B cell (primary cell): ENCODE measurements at regions not wholly inside any gene's neighbourhood (a gene's known extent, or its start where the extent isn't known, plus 50 kb on each side); places are given as distances from the start of the nearest gene placed in this dataset.

Experiments
- ATAC-seq: fragments of 200-7000 bp; cut with Tn5 transposase; one replicate; pipeline ENCODE4 v1.10.0; 2021; ENCODE audit warnings: low read depth, mild to moderate bottlenecking, moderate number of reproducible peaks, moderate library complexity
- CTCF ChIA-PET: fragments of 350-600 bp; sonication (Branson Sonifier 250); formaldehyde crosslinking; loops from one replicate; lab custom pipeline; 2021; ENCODE audit warnings: antibody characterized with exemption, inconsistent platforms; lab: Charles Lee
- POLR2A ChIA-PET: fragments of 350-600 bp; sonication (Branson Sonifier 250); formaldehyde crosslinking; loops from one replicate; lab custom pipeline; 2021; ENCODE audit warnings: antibody characterized with exemption; lab: Charles Lee
- DNase-seq: peaks from one replicate; pipeline ENCODE4 v3.0.0; 2013
- H2AFZ ChIP-seq: 2 replicates; pipeline ENCODE4 v1.6.1; 2012; ENCODE audit warnings: mild to moderate bottlenecking, low read depth, low read length; ENCODE audit not compliant: insufficient read depth, poor library complexity, severe bottlenecking
- H3K27ac ChIP-seq, 2 donors: 1 replicate in 1 of 2; 2 replicates in 1 of 2; pipeline ENCODE4 v1.5.1; 2012 to 2013; ENCODE audit warnings: low read length in 2 of 2, mild to moderate bottlenecking in 2 of 2, moderate library complexity in 1 of 2
- H3K27me3 ChIP-seq, 4 experiments: fragments of 200-600 bp in 1 of 4; sonication (generic) in 1 of 4; replicated peaks in 1 of 4; 1 replicate in 2 of 4; 2 replicates in 2 of 4; pipeline versions ENCODE4 v1.6.1 to v1.7.0; 2013 to 2016; ENCODE audit warnings: low read length in 3 of 4, mild to moderate bottlenecking in 2 of 4, mixed read lengths in 1 of 4, moderate library complexity in 1 of 4; ENCODE audit not compliant: insufficient read depth in 4 of 4, control insufficient read depth in 3 of 4; ENCODE audit errors: control extremely low read depth in 1 of 4
- H3K36me3 ChIP-seq, 2 experiments: replicated peaks in 1 of 2; 1 replicate in 1 of 2; 2 replicates in 1 of 2; pipeline versions ENCODE4 v1.6.1 to v1.7.1; 2013; ENCODE audit warnings: low read length in 1 of 2; ENCODE audit not compliant: insufficient read depth in 2 of 2, control insufficient read depth in 1 of 2; ENCODE audit errors: control extremely low read depth in 1 of 2, extremely low read depth in 1 of 2
- H3K4me1 ChIP-seq, 2 donors: fragments of 200-600 bp in 1 of 2; sonication (generic) in 1 of 2; 1 replicate in 1 of 2; 2 replicates in 1 of 2; pipeline versions ENCODE4 v1.5.1 to v1.6.1; 2013 to 2017; ENCODE audit warnings: low read length in 2 of 2; ENCODE audit not compliant: control insufficient read depth in 2 of 2, insufficient read depth in 2 of 2
- H3K4me2 ChIP-seq: replicated peaks from 2 replicates; pipeline ENCODE3; 2012; ENCODE audit warnings: mild to moderate bottlenecking, low read depth, low read length; ENCODE audit not compliant: poor library complexity, severe bottlenecking
- H3K4me3 ChIP-seq, 5 experiments: fragments of 200-600 bp in 1 of 5; sonication (generic) in 1 of 5; 1 replicate in 3 of 5; 2 replicates in 2 of 5; pipeline versions ENCODE4 v1.5.1 to v1.7.0; 2011 to 2016; ENCODE audit warnings: low read length in 4 of 5, mild to moderate bottlenecking in 4 of 5, low read depth in 2 of 5, control low read depth in 1 of 5, moderate library complexity in 1 of 5; ENCODE audit not compliant: insufficient read depth in 1 of 5; ENCODE audit errors: control extremely low read depth in 1 of 5, extremely low read depth in 1 of 5
- H3K79me2 ChIP-seq: fragments of 200-600 bp; sonication (generic); one replicate; pipeline ENCODE4 v1.6.0; 2016; ENCODE audit warnings: low read length; ENCODE audit not compliant: control insufficient read depth, insufficient read depth
- H3K9ac ChIP-seq: fragments of 200-600 bp; sonication (generic); 2 replicates; pipeline ENCODE4 v1.6.1; 2017; ENCODE audit warnings: mild to moderate bottlenecking, low read length, moderate library complexity
- H3K9me3 ChIP-seq, 3 donors: one replicate each; pipeline versions ENCODE4 v1.6.1 to v1.7.1; 2013; ENCODE audit warnings: low read length in 2 of 3; ENCODE audit not compliant: control insufficient read depth in 2 of 3, insufficient read depth in 1 of 3; ENCODE audit errors: control extremely low read depth in 1 of 3
- H4K20me1 ChIP-seq: 2 replicates; pipeline ENCODE4 v1.6.0; 2012; ENCODE audit warnings: mild to moderate bottlenecking, low read length; ENCODE audit not compliant: insufficient read depth, control insufficient read depth, poor library complexity, severe bottlenecking
- H3K27ac Mint-ChIP-seq: one replicate; pipeline ENCODE4 v1.8.0; 2021; ENCODE audit warnings: mixed read lengths
- H3K27me3 Mint-ChIP-seq: one replicate; pipeline ENCODE4 v1.8.0; 2021; ENCODE audit warnings: mixed read lengths
- H3K4me1 Mint-ChIP-seq: one replicate; pipeline ENCODE4 v1.8.0; 2021; ENCODE audit warnings: mixed read lengths
- H3K4me3 Mint-ChIP-seq: one replicate; pipeline ENCODE4 v1.8.0; 2021; ENCODE audit warnings: mixed read lengths
- H3K9me3 Mint-ChIP-seq: one replicate; pipeline ENCODE4 v1.8.0; 2022; ENCODE audit warnings: mixed read lengths; ENCODE audit not compliant: insufficient read depth
- EZH2 ChIP-seq: IDR thresholded peaks from 2 replicates; pipeline ENCODE4 v1.6.1; 2012; ENCODE audit warnings: borderline replicate concordance, low read depth, mild to moderate bottlenecking, moderate library complexity, low read length; ENCODE audit not compliant: insufficient read depth, poor library complexity, severe bottlenecking
- WGBS: methylation state at CpG from one replicate; pipeline ENCODE4 v1.1.5; 2013; ENCODE audit warnings: missing lambda C conversion rate; ENCODE audit not compliant: insufficient coverage; 5-methylcytosine and 5-hydroxymethylcytosine counted together
- intact Hi-C: fragments of 100-400 bp; cut with micrococcal nuclease; formaldehyde crosslinking; loops from one replicate; pipeline ENCODE4 v1.10.0; 2022
- TF ChIP-seq, protein P1 (sequence below): fragments of 200-600 bp; IDR thresholded peaks from one replicate; pipeline ENCODE4 v1.8.0; 2022; ENCODE audit warnings: antibody characterized with exemption, mild to moderate bottlenecking

DNA sequence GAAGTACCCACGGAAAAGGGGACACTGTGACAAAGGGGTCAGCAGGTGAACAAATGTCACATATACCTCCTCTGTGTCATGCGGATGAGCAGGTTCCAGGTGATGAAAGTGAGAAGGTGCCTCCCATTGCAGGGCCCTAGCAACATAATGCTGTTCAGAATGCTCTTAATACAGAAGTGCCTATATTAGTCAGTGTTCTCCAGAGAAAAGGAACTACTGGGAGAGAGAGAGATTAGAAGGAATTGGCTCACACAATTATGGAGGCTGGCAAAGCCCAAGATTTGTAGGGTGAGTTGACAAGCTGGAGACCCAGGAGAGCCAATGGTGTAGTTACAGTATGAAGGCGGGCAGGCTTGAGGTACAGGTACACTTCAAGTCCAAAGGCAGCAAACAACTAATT, 98.1 kb upstream of the CDC42EP3 start:
- H3K4me1 Mint-ChIP-seq = no peaks in the 10 kb centered on the region
- no peaks in the 10 kb centered on the region for H4K20me1 ChIP-seq
- DNase-seq (no peak), ATAC-seq (no peak)
- TF ChIP-seq EZH2 = no peak
- TF ChIP-seq, protein P1, sequence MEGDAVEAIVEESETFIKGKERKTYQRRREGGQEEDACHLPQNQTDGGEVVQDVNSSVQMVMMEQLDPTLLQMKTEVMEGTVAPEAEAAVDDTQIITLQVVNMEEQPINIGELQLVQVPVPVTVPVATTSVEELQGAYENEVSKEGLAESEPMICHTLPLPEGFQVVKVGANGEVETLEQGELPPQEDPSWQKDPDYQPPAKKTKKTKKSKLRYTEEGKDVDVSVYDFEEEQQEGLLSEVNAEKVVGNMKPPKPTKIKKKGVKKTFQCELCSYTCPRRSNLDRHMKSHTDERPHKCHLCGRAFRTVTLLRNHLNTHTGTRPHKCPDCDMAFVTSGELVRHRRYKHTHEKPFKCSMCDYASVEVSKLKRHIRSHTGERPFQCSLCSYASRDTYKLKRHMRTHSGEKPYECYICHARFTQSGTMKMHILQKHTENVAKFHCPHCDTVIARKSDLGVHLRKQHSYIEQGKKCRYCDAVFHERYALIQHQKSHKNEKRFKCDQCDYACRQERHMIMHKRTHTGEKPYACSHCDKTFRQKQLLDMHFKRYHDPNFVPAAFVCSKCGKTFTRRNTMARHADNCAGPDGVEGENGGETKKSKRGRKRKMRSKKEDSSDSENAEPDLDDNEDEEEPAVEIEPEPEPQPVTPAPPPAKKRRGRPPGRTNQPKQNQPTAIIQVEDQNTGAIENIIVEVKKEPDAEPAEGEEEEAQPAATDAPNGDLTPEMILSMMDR = no peak
- no peaks in the 10 kb centered on the region for H3K27me3 ChIP-seq
- H3K27me3 Mint-ChIP-seq = peaks cover 3% of the 10 kb centered on the region
- no peak overlapping the region for H3K4me2 ChIP-seq
- no peak overlapping the region for H3K4me3 Mint-ChIP-seq
- no peaks in the 10 kb centered on the region for H3K36me3 ChIP-seq
- H3K4me3 ChIP-seq = no peak overlapping the region
- H3K9me3 Mint-ChIP-seq = peaks cover 3% of the 10 kb centered on the region
- peaks cover 0 to 4% (median 0%) of the 10 kb centered on the region in 3 donors for H3K9me3 ChIP-seq
- H3K27ac Mint-ChIP-seq = no peak overlapping the region
- H3K79me2 ChIP-seq = no peaks in the 10 kb centered on the region
- H3K27ac ChIP-seq = no peak overlapping the region
- CTCF ChIA-PET = no interaction called here
- H2AFZ ChIP-seq = no peak overlapping the region
- H3K9ac ChIP-seq = no peak overlapping the region
- no peaks in the 10 kb centered on the region for H3K4me1 ChIP-seq
- intact Hi-C loops = no loop called here
- POLR2A ChIA-PET = no interaction called here
- WGBS = no CpG with 5 or more reads among the region's 3 CpGs

DNA sequence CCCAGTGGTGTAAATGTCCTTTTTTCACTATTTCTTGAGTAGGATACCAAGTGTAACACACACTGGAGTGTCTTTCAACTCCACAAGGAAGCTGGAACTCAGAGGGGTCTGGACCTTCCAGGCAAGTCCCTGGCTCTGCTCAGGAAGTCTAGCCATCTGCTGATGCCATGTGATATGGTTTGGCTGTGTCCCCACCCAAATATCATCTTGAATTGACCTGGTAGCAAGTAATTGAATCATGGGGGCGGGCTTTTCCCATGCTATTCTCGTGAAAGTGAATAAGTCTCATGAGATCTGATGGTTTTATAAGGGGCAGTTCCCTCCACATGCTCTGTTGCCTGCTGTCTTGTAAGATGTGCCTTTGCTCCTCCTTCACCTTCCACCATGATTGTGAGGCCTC, 99.4 kb upstream of the CDC42EP3 start:
- no peaks in the 10 kb centered on the region for H3K27me3 ChIP-seq
- Mint-ChIP-seq H3K27ac (no peak overlapping the region), H3K4me1 (no peaks in the 10 kb centered on the region), H3K4me3 (no peak overlapping the region), H3K27me3 (peaks cover 8% of the 10 kb centered on the region), H3K9me3 (peaks cover 3% of the 10 kb centered on the region)
- H3K4me3 ChIP-seq = no peak overlapping the region
- no peak for TF ChIP-seq EZH2
- TF ChIP-seq, protein P1 = no peak
- H3K36me3 ChIP-seq = no peaks in the 10 kb centered on the region
- intact Hi-C loops = no loop called here
- no CpG with 5 or more reads among the region's 2 CpGs for WGBS
- no peak overlapping the region for H3K9ac ChIP-seq
- H3K9me3 ChIP-seq = peaks cover 0 to 4% (median 0%) of the 10 kb centered on the region in 3 donors
- ATAC-seq (no peak), DNase-seq (no peak)
- H3K4me1 ChIP-seq = no peaks in the 10 kb centered on the region
- CTCF ChIA-PET = no interaction called here
- H3K4me2 ChIP-seq = no peak overlapping the region
- H4K20me1 ChIP-seq = no peaks in the 10 kb centered on the region
- no peak overlapping the region for H2AFZ ChIP-seq
- no peaks in the 10 kb centered on the region for H3K79me2 ChIP-seq
- POLR2A ChIA-PET = no interaction called here
- no peak overlapping the region for H3K27ac ChIP-seq
